ENCODE measurements at regions not wholly inside any gene's neighbourhood (a gene's known extent, or its start where the extent isn't known, plus 50 kb on each side); places are given as distances from the start of the nearest gene placed in this dataset.

DNA sequence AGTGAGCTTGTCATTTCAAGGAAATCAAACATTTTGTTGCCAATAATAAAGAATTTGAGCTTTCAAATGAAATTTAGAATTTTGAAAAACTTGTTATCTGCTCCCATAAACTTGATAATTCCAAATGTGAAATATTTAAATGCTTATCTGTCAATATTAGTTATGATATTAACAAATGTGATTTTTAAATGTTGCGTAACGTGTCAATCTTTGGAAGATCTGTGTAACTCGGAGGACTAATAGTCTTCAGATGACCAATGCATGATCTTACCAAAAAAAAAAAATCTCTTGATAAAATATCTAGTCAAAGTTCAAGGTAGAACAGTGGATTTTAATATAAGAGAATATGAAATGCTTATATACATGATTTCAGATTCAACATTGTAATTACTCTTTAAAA, 274.5 kb upstream of the HSF2 start:
- TF ChIP-seq CTCF (IDR thresholded peaks at IDR 0.05): no peak
- TF ChIP-seq EP300 (IDR thresholded peaks at IDR 0.05; ENCODE audit: low read depth): no peak
- no peak for TF ChIP-seq POLR2A (IDR thresholded peaks at IDR 0.05)
- TF ChIP-seq POLR2AphosphoS5 (IDR thresholded peaks at IDR 0.05): no peak

Data from transverse colon (tissue), 4 donors.